HL-60 (cell line): ENCODE measurements at regions not wholly inside any gene's neighbourhood (a gene's known extent, or its start where the extent isn't known, plus 50 kb on each side); places are given as distances from the start of the nearest gene placed in this dataset.

ENCODE experiments used
- DNase-seq, 2 experiments: peaks; one replicate each; pipeline ENCODE4 v3.0.0-alpha.2; 2010 to 2020; ENCODE audit warnings: low read depth in 1 of 2, low spot score in 1 of 2
- H3K27ac ChIP-seq: fragments of 250-450 bp; sonication (Bioruptor Pico); replicated peaks from 2 replicates; pipeline ENCODE4 v1.5.1; 2020; ENCODE audit warnings: mild to moderate bottlenecking, moderate library complexity
- H3K27me3 ChIP-seq: fragments of 250-450 bp; sonication (Bioruptor Pico); 2 replicates; pipeline ENCODE4 v1.5.1; 2021; ENCODE audit warnings: mild to moderate bottlenecking, moderate library complexity; ENCODE audit not compliant: insufficient read depth, poor library complexity, severe bottlenecking
- H3K4me3 ChIP-seq: replicated peaks from 2 replicates; pipeline ENCODE4 v1.5.1; 2011; ENCODE audit warnings: mild to moderate bottlenecking, control low read depth, low read length; ENCODE audit not compliant: insufficient read depth
- CTCF ChIP-seq: IDR thresholded peaks from one replicate; pipeline ENCODE4 v1.5.1; 2011; ENCODE audit warnings: low read length, control low read depth, inconsistent platforms; ENCODE audit not compliant: insufficient read depth
- GABPA ChIP-seq: IDR thresholded peaks from 2 replicates; pipeline ENCODE4 v1.6.1; 2012; ENCODE audit warnings: low read depth
- POLR2AphosphoS5 ChIP-seq: IDR thresholded peaks from 2 replicates; pipeline ENCODE4 v1.6.1; 2012; ENCODE audit warnings: low read depth
- REST ChIP-seq: IDR thresholded peaks from 2 replicates; pipeline ENCODE4 v1.6.1; 2012; ENCODE audit warnings: low read depth; ENCODE audit not compliant: insufficient replicate concordance
- SPI1 ChIP-seq: IDR thresholded peaks from 2 replicates; pipeline ENCODE4 v1.6.1; 2012; ENCODE audit warnings: low read depth, mild to moderate bottlenecking, borderline replicate concordance

- no peak for TF ChIP-seq GABPA
- TF ChIP-seq REST, result no peak
- no peak for TF ChIP-seq POLR2AphosphoS5
- no peak for TF ChIP-seq SPI1
- TF ChIP-seq CTCF, result no peak
- no peak for DNase-seq
- H3K4me3 ChIP-seq, result no peak overlapping the region
- H3K27ac ChIP-seq, result no peak overlapping the region
- H3K27me3 ChIP-seq, result no peaks in the 10 kb centered on the region
Observed at GRCh38 chr2:56971383-56971974, 787.7 kb downstream of the CCDC85A start.

- no peaks in the 10 kb centered on the region for H3K27me3 ChIP-seq
- H3K27ac ChIP-seq, result no peak overlapping the region
- no peak overlapping the region for H3K4me3 ChIP-seq
- DNase-seq, result no peak
- no peak for TF ChIP-seq SPI1
- TF ChIP-seq REST, result no peak
- no peak for TF ChIP-seq GABPA
- TF ChIP-seq CTCF, result no peak
- no peak for TF ChIP-seq POLR2AphosphoS5
Observed at GRCh38 chr2:56981554-56981953, 797.8 kb downstream of the CCDC85A start.

- Histone ChIP-seq H3K27me3 (no peaks in the 10 kb centered on the region), H3K27ac (no peak overlapping the region), H3K4me3 (no peak overlapping the region)
- DNase-seq, result no peak
- TF ChIP-seq CTCF, result no peak
Observed at GRCh38 chr2:56985609-56986008, 801.8 kb downstream of the CCDC85A start.

GRCh38 chr2:57022496-57022895 lies 838.7 kb downstream of the CCDC85A start:
- H3K27ac ChIP-seq, result no peak overlapping the region
- H3K4me3 ChIP-seq, result no peak overlapping the region
- H3K27me3 ChIP-seq, result no peaks in the 10 kb centered on the region
- no peak for DNase-seq
- TF ChIP-seq POLR2AphosphoS5 (no peak), CTCF (no peak), SPI1 (no peak), REST (no peak), GABPA (no peak)
